ENCODE measurements at regions not wholly inside any gene's neighbourhood (a gene's known extent, or its start where the extent isn't known, plus 50 kb on each side); places are given as distances from the start of the nearest gene placed in this dataset.
A peak's percentile ranks its signal among the peaks of the same experiment; 100 is the strongest.

GRCh38 chr14:22089940-22090339, 416.3 kb upstream of the OR4E1 start:
- H3K4me3 ChIP-seq (ENCODE audit: control insufficient read depth, low read depth, low read length), result no peak overlapping the region
- DNase-seq (ENCODE audit: low read depth), result no peak
- TF ChIP-seq, protein P1, sequence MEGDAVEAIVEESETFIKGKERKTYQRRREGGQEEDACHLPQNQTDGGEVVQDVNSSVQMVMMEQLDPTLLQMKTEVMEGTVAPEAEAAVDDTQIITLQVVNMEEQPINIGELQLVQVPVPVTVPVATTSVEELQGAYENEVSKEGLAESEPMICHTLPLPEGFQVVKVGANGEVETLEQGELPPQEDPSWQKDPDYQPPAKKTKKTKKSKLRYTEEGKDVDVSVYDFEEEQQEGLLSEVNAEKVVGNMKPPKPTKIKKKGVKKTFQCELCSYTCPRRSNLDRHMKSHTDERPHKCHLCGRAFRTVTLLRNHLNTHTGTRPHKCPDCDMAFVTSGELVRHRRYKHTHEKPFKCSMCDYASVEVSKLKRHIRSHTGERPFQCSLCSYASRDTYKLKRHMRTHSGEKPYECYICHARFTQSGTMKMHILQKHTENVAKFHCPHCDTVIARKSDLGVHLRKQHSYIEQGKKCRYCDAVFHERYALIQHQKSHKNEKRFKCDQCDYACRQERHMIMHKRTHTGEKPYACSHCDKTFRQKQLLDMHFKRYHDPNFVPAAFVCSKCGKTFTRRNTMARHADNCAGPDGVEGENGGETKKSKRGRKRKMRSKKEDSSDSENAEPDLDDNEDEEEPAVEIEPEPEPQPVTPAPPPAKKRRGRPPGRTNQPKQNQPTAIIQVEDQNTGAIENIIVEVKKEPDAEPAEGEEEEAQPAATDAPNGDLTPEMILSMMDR (conservative IDR thresholded peaks at IDR 0.05; ENCODE audit: control insufficient read depth, insufficient read depth, low read depth, low read length), result no peak

DNA sequence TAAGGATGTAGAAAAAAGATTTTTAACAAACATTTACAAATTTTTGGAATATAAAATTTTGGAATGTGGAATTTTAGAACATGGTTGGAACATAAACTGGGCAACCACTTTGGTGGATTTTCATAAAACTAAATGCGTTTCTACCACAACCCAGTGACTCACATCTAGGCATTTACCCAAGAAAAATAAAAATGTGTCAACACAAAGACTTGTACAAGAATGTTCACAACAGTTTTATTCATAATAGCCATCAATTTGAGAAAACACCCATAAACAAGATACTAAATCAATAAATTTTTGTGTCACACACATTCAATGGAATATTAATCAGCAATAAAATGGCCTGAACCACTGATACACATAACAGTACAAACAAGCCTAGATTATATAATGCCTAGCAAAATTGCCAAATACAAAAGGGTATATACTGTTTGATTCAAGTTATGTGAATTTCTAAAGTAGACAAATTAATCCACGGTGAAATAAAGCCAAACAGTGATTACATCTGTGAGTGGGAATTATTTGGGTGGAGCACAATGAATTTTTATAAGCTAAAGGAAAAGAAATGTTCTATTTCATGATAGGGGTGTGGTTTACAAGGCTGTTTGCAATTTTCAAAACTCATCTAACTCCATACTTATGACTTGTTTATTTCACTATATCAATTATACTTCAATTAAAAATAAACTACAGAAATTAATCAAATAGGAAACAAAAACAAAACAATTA, 415.2 kb upstream of the OR4E1 start:
- peak; percentile 48 for DNase-seq (ENCODE audit: low read depth)
- TF ChIP-seq, protein P1 (conservative IDR thresholded peaks at IDR 0.05; ENCODE audit: control insufficient read depth, insufficient read depth, low read depth, low read length), result no peak
- H3K4me3 ChIP-seq (ENCODE audit: control insufficient read depth, low read depth, low read length), result no peak overlapping the region

DNA sequence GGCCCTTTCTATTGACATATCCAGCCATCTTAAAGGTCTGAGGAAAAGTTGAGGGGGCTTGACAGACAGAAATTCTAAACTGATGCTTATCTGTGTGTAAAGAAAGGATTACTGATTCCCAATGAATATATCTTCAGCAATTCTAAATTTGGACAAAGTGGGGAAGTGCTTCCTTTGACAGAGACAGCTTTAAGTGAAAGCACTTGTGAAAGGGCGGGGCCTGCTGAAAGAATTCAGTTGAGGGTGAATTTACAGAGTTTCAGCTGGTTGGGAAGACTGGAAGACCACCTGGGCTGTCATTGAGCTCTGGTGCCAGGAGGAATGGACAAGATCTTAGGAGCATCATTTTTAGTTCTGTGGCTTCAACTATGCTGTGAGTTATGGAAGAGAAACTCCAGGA, 412.5 kb upstream of the OR4E1 start:
- no peak overlapping the region for H3K4me3 ChIP-seq (ENCODE audit: control insufficient read depth, low read depth, low read length)
- DNase-seq (ENCODE audit: low read depth), result no peak
- TF ChIP-seq, protein P1 (conservative IDR thresholded peaks at IDR 0.05; ENCODE audit: control insufficient read depth, insufficient read depth, low read depth, low read length), result no peak

DNA sequence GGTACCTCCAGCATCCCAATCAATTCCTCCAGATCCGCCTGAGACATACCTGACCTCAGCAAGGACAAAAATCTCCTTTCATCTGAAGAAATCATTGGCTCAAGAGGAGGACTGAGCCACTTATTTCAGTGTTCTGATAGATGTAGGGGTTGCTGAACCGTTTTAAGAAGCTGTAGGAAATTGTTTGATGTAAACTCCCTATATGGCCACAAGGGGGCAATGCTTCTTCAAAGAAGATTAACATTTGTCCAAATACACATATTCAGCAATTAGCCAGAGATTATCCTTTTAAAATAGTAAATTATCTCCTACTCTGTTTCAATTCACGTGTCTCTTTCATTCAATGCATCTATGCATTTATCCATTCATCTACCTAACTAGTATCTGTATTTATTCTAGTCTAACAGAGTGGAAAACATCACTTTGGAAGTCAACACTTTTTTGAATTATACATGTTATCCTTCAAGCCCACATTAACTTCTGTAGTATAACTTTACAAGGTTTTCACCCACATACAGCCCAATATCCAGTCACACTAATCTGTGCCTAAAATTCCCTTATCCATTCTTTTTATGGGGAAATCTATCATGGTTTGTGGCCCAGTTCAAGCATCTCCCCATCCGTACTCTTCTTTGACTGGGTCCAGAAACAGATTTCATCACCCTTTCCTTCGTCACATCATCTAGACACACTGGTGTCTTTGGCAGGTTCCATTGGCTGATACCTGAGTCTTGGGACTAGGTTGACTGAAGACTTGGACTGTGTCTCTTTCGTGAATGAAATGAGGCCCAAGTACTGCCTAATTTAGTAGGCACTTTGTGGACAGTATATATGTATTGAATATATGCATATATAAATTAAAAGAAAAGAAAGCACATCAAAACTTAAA, 411.0 kb upstream of the OR4E1 start:
- TF ChIP-seq, protein P1 (conservative IDR thresholded peaks at IDR 0.05; ENCODE audit: control insufficient read depth, insufficient read depth, low read depth, low read length), result peak; percentile 73
- peak; percentile 62 for DNase-seq (ENCODE audit: low read depth)
- H3K4me3 ChIP-seq (ENCODE audit: control insufficient read depth, low read depth, low read length), result no peak overlapping the region

DNA sequence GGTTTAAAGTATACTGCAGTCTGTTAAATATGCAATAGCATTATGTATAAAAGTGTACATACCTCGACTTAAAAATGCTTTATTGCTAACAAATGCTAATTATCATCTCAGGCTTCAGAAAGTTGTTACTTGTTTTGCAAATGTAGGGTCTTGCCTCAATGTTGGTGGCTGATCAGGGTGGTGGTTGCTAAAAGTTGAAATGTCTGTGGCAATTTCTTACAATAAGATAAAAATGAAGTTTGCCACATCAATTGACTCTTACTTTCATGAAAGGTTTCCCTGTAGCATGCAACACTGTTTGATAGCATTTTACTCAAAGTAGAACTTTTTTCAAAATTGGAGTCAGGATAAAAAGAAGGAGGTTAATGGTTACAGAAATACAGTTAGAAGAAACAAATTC, 407.7 kb upstream of the OR4E1 start:
- no peak overlapping the region for H3K4me3 ChIP-seq (ENCODE audit: control insufficient read depth, low read depth, low read length)
- TF ChIP-seq, protein P1 (conservative IDR thresholded peaks at IDR 0.05; ENCODE audit: control insufficient read depth, insufficient read depth, low read depth, low read length), result no peak
- DNase-seq (ENCODE audit: low read depth), result no peak

GRCh38 chr14:22079766-22080165, 406.1 kb upstream of the OR4E1 start:
- TF ChIP-seq, protein P1 (conservative IDR thresholded peaks at IDR 0.05; ENCODE audit: control insufficient read depth, insufficient read depth, low read depth, low read length), result no peak
- no peak for DNase-seq (ENCODE audit: low read depth)
- H3K4me3 ChIP-seq (ENCODE audit: control insufficient read depth, low read depth, low read length), result no peak overlapping the region
